Mesenchymal stem cell (in vitro differentiated cells and primary cell): ENCODE measurements at regions not wholly inside any gene's neighbourhood (a gene's known extent, or its start where the extent isn't known, plus 50 kb on each side); places are given as distances from the start of the nearest gene placed in this dataset.
A peak's percentile ranks its signal among the peaks of the same experiment; 100 is the strongest.

Source experiments
- DNase-seq: peaks from one replicate; pipeline ENCODE4 v3.0.0-alpha.2; 2013
- H2AFZ ChIP-seq: one replicate; pipeline ENCODE4 v1.6.1; 2013; ENCODE audit warnings: low read depth, mild to moderate bottlenecking, control low read depth, inconsistent platforms, low read length, moderate library complexity
- H2AK5ac ChIP-seq: 2 replicates; pipeline ENCODE4 v1.6.1; 2013; ENCODE audit warnings: low read length, moderate library complexity, mild to moderate bottlenecking, inconsistent platforms; ENCODE audit not compliant: severe bottlenecking
- H2BK120ac ChIP-seq: one replicate; pipeline ENCODE4 v1.6.1; 2013; ENCODE audit warnings: low read depth, mild to moderate bottlenecking, inconsistent platforms, low read length, moderate library complexity
- H2BK12ac ChIP-seq, 2 experiments: one replicate each; pipeline ENCODE4 v1.6.1; 2013; ENCODE audit warnings: inconsistent platforms in 2 of 2, low read length in 2 of 2, mild to moderate bottlenecking in 2 of 2, moderate library complexity in 2 of 2, control low read depth in 1 of 2
- H2BK15ac ChIP-seq: one replicate; pipeline ENCODE4 v1.6.1; 2013; ENCODE audit warnings: mild to moderate bottlenecking, low read depth, inconsistent platforms; ENCODE audit not compliant: poor library complexity, severe bottlenecking
- H2BK5ac ChIP-seq: 2 replicates; pipeline ENCODE4 v1.6.1; 2013; ENCODE audit warnings: low read depth, mild to moderate bottlenecking, low read length, control low read depth, inconsistent platforms; ENCODE audit not compliant: poor library complexity, severe bottlenecking
- H3K14ac ChIP-seq, 2 experiments: one replicate each; pipeline ENCODE4 v1.6.1; 2013; ENCODE audit warnings: inconsistent platforms in 2 of 2, low read length in 2 of 2, control low read depth in 1 of 2, mild to moderate bottlenecking in 1 of 2, moderate library complexity in 1 of 2
- H3K18ac ChIP-seq, 2 experiments: one replicate each; pipeline ENCODE4 v1.6.1; 2013; ENCODE audit warnings: inconsistent platforms in 2 of 2, low read length in 2 of 2, control low read depth in 1 of 2, low read depth in 1 of 2, mild to moderate bottlenecking in 1 of 2
- H3K23ac ChIP-seq, 2 experiments: one replicate each; pipeline ENCODE4 v1.6.1; 2013; ENCODE audit warnings: inconsistent platforms in 2 of 2, low read length in 2 of 2, mild to moderate bottlenecking in 2 of 2, moderate library complexity in 2 of 2, control low read depth in 1 of 2
- H3K27ac ChIP-seq: 2 replicates; pipeline ENCODE4 v1.5.1; 2013; ENCODE audit warnings: mild to moderate bottlenecking, moderate library complexity, low read length, control low read depth, inconsistent platforms; ENCODE audit not compliant: poor library complexity, severe bottlenecking
- H3K27me3 ChIP-seq, 2 experiments: 2 replicates each; pipeline versions ENCODE4 v1.6.1 to v1.7.0; 2013; ENCODE audit warnings: low read length in 2 of 2, mild to moderate bottlenecking in 2 of 2, moderate library complexity in 2 of 2, control low read depth in 1 of 2, inconsistent platforms in 1 of 2; ENCODE audit not compliant: control insufficient read depth in 1 of 2, insufficient read depth in 1 of 2
- H3K36me3 ChIP-seq, 2 experiments: 2 replicates each; pipeline versions ENCODE4 v1.6.1 to v1.7.0; 2013; ENCODE audit warnings: low read length in 2 of 2, control low read depth in 1 of 2, inconsistent platforms in 1 of 2, low read depth in 1 of 2, mild to moderate bottlenecking in 1 of 2; ENCODE audit not compliant: insufficient read depth in 2 of 2, control insufficient read depth in 1 of 2
- H3K4ac ChIP-seq, 2 experiments: one replicate each; pipeline ENCODE4 v1.6.1; 2013; ENCODE audit warnings: inconsistent platforms in 2 of 2, low read length in 2 of 2, mild to moderate bottlenecking in 2 of 2, moderate library complexity in 2 of 2, control low read depth in 1 of 2, low read depth in 1 of 2
- H3K4me1 ChIP-seq: 2 replicates; pipeline ENCODE4 v1.6.1; 2013; ENCODE audit warnings: low read depth, low read length, control low read depth; ENCODE audit not compliant: control insufficient read depth, insufficient read depth
- H3K4me2 ChIP-seq: 2 replicates; pipeline ENCODE4 v1.6.1; 2013; ENCODE audit warnings: low read length, mild to moderate bottlenecking, inconsistent platforms; ENCODE audit not compliant: poor library complexity, severe bottlenecking
- H3K4me3 ChIP-seq, 2 experiments: 2 replicates each; pipeline versions ENCODE4 v1.5.1 to v1.7.0; 2013; ENCODE audit warnings: low read length in 2 of 2, mild to moderate bottlenecking in 2 of 2, control low read depth in 1 of 2, low read depth in 1 of 2; ENCODE audit not compliant: insufficient read depth in 1 of 2
- H3K79me1 ChIP-seq: replicated peaks from 2 replicates; pipeline ENCODE4 v1.6.1; 2013; ENCODE audit warnings: mild to moderate bottlenecking, control low read depth, low read length, inconsistent platforms; ENCODE audit not compliant: poor library complexity, severe bottlenecking
- H3K9ac ChIP-seq: 2 replicates; pipeline ENCODE4 v1.7.0; 2013; ENCODE audit warnings: mild to moderate bottlenecking, low read length, moderate library complexity
- H3K9me3 ChIP-seq: 2 replicates; pipeline ENCODE4 v1.7.0; 2013; ENCODE audit warnings: mild to moderate bottlenecking, low read length; ENCODE audit not compliant: control insufficient read depth
- H4K8ac ChIP-seq: one replicate; pipeline ENCODE4 v1.6.1; 2013; ENCODE audit warnings: inconsistent platforms, mild to moderate bottlenecking, low read length, moderate library complexity
- H4K91ac ChIP-seq: one replicate; pipeline ENCODE4 v1.6.1; 2013; ENCODE audit warnings: mild to moderate bottlenecking, low read length, inconsistent platforms
- WGBS: methylation state at CpG from one replicate; pipeline ENCODE4 v1.1.7; 2013; ENCODE audit warnings: mixed read lengths; 5-methylcytosine and 5-hydroxymethylcytosine counted together

GRCh38 chr2:102078773-102079172 is 63.8 kb upstream of the IL1R1 start:
- Histone ChIP-seq H3K4me2 (no peak overlapping the region), H3K18ac (no peak overlapping the region), H3K27me3 (no peaks in the 10 kb centered on the region), H3K14ac (no peak overlapping the region), H3K4ac (no peak overlapping the region), H3K9ac (no peak overlapping the region), H3K36me3 (no peaks in the 10 kb centered on the region), H3K9me3 (no peaks in the 10 kb centered on the region), H4K91ac (no peak overlapping the region), H3K4me3 (no peak overlapping the region), H4K8ac (no peak overlapping the region), H2BK12ac (no peak overlapping the region), H2BK5ac (no peak overlapping the region), H3K4me1 (peaks cover 2% of the 10 kb centered on the region), H3K27ac (no peak overlapping the region), H2AK5ac (no peak overlapping the region), H2AFZ (no peak overlapping the region), H2BK15ac (no peak overlapping the region), H3K23ac (no peak overlapping the region), H3K79me1 (no peaks in the 10 kb centered on the region), H2BK120ac (no peak overlapping the region)
- no peak for DNase-seq

DNA sequence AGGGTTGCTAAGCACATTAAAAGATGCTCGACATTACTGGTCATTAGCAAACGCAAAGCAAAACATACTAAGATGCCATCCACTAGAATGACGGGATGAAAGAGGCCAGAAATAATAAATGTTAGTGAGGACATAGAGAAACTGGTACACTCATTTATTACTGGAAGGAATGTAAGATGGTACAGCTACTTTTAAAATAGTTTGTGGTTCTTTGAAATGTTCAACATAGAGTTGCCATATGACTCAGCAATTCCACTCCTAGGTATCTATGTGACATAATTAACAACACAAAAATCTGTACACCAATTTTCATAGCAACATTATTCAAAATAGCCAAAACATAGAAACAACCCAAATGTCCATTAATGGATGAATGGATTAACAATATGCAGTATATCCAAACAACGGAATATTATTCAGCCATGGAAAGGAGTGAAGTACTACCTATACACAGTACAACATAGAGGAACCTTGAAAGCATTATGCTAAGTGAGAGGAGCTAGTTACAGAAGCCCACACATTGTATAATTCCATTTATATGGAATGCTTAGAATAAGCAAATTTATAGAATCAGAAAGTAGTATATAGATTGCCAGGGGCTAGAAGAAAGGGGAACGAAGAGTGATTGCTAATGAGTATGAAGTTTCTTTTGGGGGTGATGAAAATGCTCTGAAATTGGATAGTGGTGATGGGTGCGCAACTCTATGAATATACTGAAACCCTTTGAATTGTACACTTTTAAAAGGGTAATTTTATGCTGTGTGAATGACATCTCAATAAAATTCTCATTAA is 61.9 kb upstream of the IL1R1 start:
- Histone ChIP-seq H3K4me1 (peaks cover 2% of the 10 kb centered on the region), H2AFZ (no peak overlapping the region), H3K4me3 (no peak overlapping the region), H3K36me3 (no peaks in the 10 kb centered on the region), H2BK12ac (no peak overlapping the region), H3K9me3 (no peaks in the 10 kb centered on the region), H3K18ac (no peak overlapping the region), H4K91ac (no peak overlapping the region), H2AK5ac (no peak overlapping the region), H2BK5ac (no peak overlapping the region), H2BK15ac (no peak overlapping the region), H3K79me1 (no peaks in the 10 kb centered on the region), H3K14ac (no peak overlapping the region), H3K4ac (no peak overlapping the region), H3K9ac (no peak overlapping the region), H3K27me3 (no peaks in the 10 kb centered on the region), H3K27ac (no peak overlapping the region), H3K23ac (no peak overlapping the region), H2BK120ac (no peak overlapping the region), H3K4me2 (no peak overlapping the region), H4K8ac (no peak overlapping the region)
- 81% methylated on average over 5 of the region's 6 CpGs for WGBS
- DNase-seq: peak; percentile 52

DNA sequence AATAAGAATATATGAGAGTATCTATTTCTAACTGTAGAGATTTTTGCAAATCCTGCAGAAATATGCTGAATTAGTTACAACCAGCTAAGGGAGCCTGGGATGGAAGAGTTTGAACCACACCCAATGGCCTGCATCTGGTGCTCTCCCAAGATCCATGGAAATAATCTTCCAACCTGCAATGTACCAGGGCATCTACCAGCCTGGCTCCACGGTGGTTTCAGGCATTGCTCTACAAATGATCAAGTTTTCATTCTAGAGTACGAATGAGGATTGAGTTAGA is 61.4 kb upstream of the IL1R1 start:
- H2AK5ac ChIP-seq: no peak overlapping the region
- peak overlapping the region; percentile 74 for H2BK15ac ChIP-seq
- H3K4me2 ChIP-seq: no peak overlapping the region
- peak overlapping the region; percentile 66 to 94 for H3K4ac ChIP-seq
- no peaks in the 10 kb centered on the region for H3K36me3 ChIP-seq
- peak overlapping the region; percentile 67 to 94 for H3K18ac ChIP-seq
- H2BK5ac ChIP-seq: no peak overlapping the region
- peak overlapping the region; percentile 73 to 99 for H2BK12ac ChIP-seq
- no peak overlapping the region for H3K4me3 ChIP-seq
- no peak overlapping the region for H3K14ac ChIP-seq
- peaks cover 2% of the 10 kb centered on the region for H3K4me1 ChIP-seq
- H2AFZ ChIP-seq: no peak overlapping the region
- no peak overlapping the region for H3K27ac ChIP-seq
- no peak overlapping the region for H3K23ac ChIP-seq
- no peaks in the 10 kb centered on the region for H3K27me3 ChIP-seq
- no peaks in the 10 kb centered on the region for H3K9me3 ChIP-seq
- H4K8ac ChIP-seq: peak overlapping the region; percentile 78
- H2BK120ac ChIP-seq: peak overlapping the region; percentile 78
- peak overlapping the region; percentile 78 for H4K91ac ChIP-seq
- 100% methylated on average over 2 of the region's 2 CpGs for WGBS
- no peaks in the 10 kb centered on the region for H3K79me1 ChIP-seq
- H3K9ac ChIP-seq: no peak overlapping the region
- DNase-seq: no peak

DNA sequence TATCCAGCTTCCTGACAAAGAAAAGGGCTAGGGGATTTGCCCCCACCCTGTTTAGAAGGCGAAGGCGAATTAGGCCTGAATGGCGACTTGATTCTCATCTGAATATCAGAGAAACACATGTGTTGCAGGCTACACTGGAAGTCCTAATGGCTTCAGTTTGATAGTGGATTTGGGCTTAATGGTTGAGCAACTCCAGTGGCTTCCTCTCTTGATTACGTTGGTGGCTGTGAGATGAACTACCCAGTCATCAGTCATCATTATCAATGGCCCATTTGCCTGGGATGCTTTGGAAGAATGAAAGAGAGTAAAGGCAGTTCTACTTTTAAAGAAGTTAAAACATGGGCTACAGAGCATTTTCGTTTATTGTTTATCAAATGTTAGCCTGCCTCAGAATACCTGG is 60.9 kb upstream of the IL1R1 start:
- Histone ChIP-seq H2BK120ac (peak overlapping the region; percentile 92), H4K8ac (peak overlapping the region; percentile 78), H3K23ac (no peak overlapping the region), H2AK5ac (no peak overlapping the region), H3K14ac (no peak overlapping the region), H3K36me3 (no peaks in the 10 kb centered on the region), H4K91ac (peak overlapping the region; percentile 78), H3K9me3 (no peaks in the 10 kb centered on the region), H2BK5ac (no peak overlapping the region), H3K18ac (peak overlapping the region; percentile 67 to 94), H3K27ac (no peak overlapping the region), H3K27me3 (no peaks in the 10 kb centered on the region), H3K4me3 (no peak overlapping the region), H3K9ac (peak overlapping the region; percentile 87), H3K4me2 (no peak overlapping the region), H2AFZ (no peak overlapping the region), H3K79me1 (no peaks in the 10 kb centered on the region), H3K4ac (peak overlapping the region; percentile 66 to 94), H2BK12ac (peak overlapping the region; percentile 73 to 99), H3K4me1 (peaks cover 2% of the 10 kb centered on the region), H2BK15ac (no peak overlapping the region)
- DNase-seq: no peak
- WGBS: 84% methylated on average over 5 of the region's 5 CpGs
